Nephron (organoid): ENCODE measurements at regions not wholly inside any gene's neighbourhood (a gene's known extent, or its start where the extent isn't known, plus 50 kb on each side); places are given as distances from the start of the nearest gene placed in this dataset.
A peak's percentile ranks its signal among the peaks of the same experiment; 100 is the strongest.

Experiments
- H3K27ac Mint-ChIP-seq, 3 experiments: 2 replicates each; pipeline ENCODE4 v1.8.0; 2020; ENCODE audit warnings: mixed read lengths in 3 of 3, mild to moderate bottlenecking in 2 of 3, moderate library complexity in 1 of 3
- H3K27me3 Mint-ChIP-seq: 2 replicates; pipeline ENCODE4 v1.8.0; 2021; ENCODE audit warnings: low read depth, mild to moderate bottlenecking, moderate library complexity, mixed read lengths
- H3K36me3 Mint-ChIP-seq: 2 replicates; pipeline ENCODE4 v1.8.0; 2020; ENCODE audit warnings: low read depth, mixed read lengths
- H3K4me1 Mint-ChIP-seq: 2 replicates; pipeline ENCODE4 v1.8.0; 2020; ENCODE audit warnings: mixed read lengths
- H3K4me3 Mint-ChIP-seq, 3 experiments: 2 replicates each; pipeline ENCODE4 v1.8.0; 2020; ENCODE audit warnings: mild to moderate bottlenecking in 3 of 3, mixed read lengths in 3 of 3, moderate library complexity in 2 of 3
- H3K9me3 Mint-ChIP-seq: 2 replicates; pipeline ENCODE4 v1.8.0; 2020; ENCODE audit warnings: mixed read lengths
- CTCF ChIP-seq, 3 experiments: fragments of 200-600 bp; sonication (generic); IDR thresholded peaks; one replicate each; pipeline ENCODE4 v1.5.0; 2021; ENCODE audit warnings: antibody characterized with exemption in 3 of 3; ENCODE audit not compliant: unreplicated experiment in 3 of 3

- Mint-ChIP-seq H3K4me1 (peaks cover 25% of the 10 kb centered on the region), H3K4me3 (no peak overlapping the region), H3K9me3 (no peaks in the 10 kb centered on the region), H3K36me3 (no peaks in the 10 kb centered on the region), H3K27ac (peak overlapping the region in 1 of 3 experiments; percentile 71), H3K27me3 (no peaks in the 10 kb centered on the region)
- no peak for TF ChIP-seq CTCF (IDR thresholded peaks at IDR 0.05; ENCODE audit: unreplicated experiment in 3 of 3)
Measured at GRCh38 chr5:56467176-56467717, 234.1 kb upstream of the ANKRD55 start.

GRCh38 chr5:56466136-56466816 is 233.1 kb upstream of the ANKRD55 start:
- TF ChIP-seq CTCF (IDR thresholded peaks at IDR 0.05; ENCODE audit: unreplicated experiment in 3 of 3): no peak
- no peak overlapping the region for H3K4me3 Mint-ChIP-seq

GRCh38 chr5:56465769-56466135 is 232.6 kb upstream of the ANKRD55 start:
- Mint-ChIP-seq H3K9me3 (no peaks in the 10 kb centered on the region), H3K27me3 (no peaks in the 10 kb centered on the region), H3K36me3 (no peaks in the 10 kb centered on the region), H3K27ac (peak overlapping the region; percentile 28 to 47 (median 34)), H3K4me3 (no peak overlapping the region), H3K4me1 (peaks cover 29% of the 10 kb centered on the region)
- TF ChIP-seq CTCF (IDR thresholded peaks at IDR 0.05; ENCODE audit: unreplicated experiment in 3 of 3): no peak

More at GRCh38 chr5:56466136-56466816, 233.1 kb upstream of the ANKRD55 start:
- H3K36me3 Mint-ChIP-seq: no peaks in the 10 kb centered on the region
- H3K4me1 Mint-ChIP-seq: peaks cover 25% of the 10 kb centered on the region
- peak overlapping the region; percentile 28 to 71 (median 34) for H3K27ac Mint-ChIP-seq
- H3K9me3 Mint-ChIP-seq: no peaks in the 10 kb centered on the region
- H3K27me3 Mint-ChIP-seq: no peaks in the 10 kb centered on the region

GRCh38 chr5:56464935-56465768 is 232.0 kb upstream of the ANKRD55 start:
- H3K4me3 Mint-ChIP-seq: no peak overlapping the region
- H3K4me1 Mint-ChIP-seq: peaks cover 35% of the 10 kb centered on the region
- no peaks in the 10 kb centered on the region for H3K9me3 Mint-ChIP-seq
- H3K27ac Mint-ChIP-seq: peak overlapping the region; percentile 28 to 47 (median 34)
- H3K27me3 Mint-ChIP-seq: peaks cover 3% of the 10 kb centered on the region
- no peak for TF ChIP-seq CTCF (IDR thresholded peaks at IDR 0.05; ENCODE audit: unreplicated experiment in 3 of 3)
- H3K36me3 Mint-ChIP-seq: no peaks in the 10 kb centered on the region

- H3K9me3 Mint-ChIP-seq: no peaks in the 10 kb centered on the region
- peak overlapping the region; percentile 83 to 93 (median 86) for H3K27ac Mint-ChIP-seq
- no peak for TF ChIP-seq CTCF (IDR thresholded peaks at IDR 0.05; ENCODE audit: unreplicated experiment in 3 of 3)
- no peak overlapping the region for H3K4me3 Mint-ChIP-seq
- H3K4me1 Mint-ChIP-seq: peaks cover 45% of the 10 kb centered on the region
- H3K27me3 Mint-ChIP-seq: peaks cover 3% of the 10 kb centered on the region
- no peaks in the 10 kb centered on the region for H3K36me3 Mint-ChIP-seq
Measured at GRCh38 chr5:56463944-56464571, 230.9 kb upstream of the ANKRD55 start.
